ENCODE measurements at regions not wholly inside any gene's neighbourhood (a gene's known extent, or its start where the extent isn't known, plus 50 kb on each side); places are given as distances from the start of the nearest gene placed in this dataset.

DNA sequence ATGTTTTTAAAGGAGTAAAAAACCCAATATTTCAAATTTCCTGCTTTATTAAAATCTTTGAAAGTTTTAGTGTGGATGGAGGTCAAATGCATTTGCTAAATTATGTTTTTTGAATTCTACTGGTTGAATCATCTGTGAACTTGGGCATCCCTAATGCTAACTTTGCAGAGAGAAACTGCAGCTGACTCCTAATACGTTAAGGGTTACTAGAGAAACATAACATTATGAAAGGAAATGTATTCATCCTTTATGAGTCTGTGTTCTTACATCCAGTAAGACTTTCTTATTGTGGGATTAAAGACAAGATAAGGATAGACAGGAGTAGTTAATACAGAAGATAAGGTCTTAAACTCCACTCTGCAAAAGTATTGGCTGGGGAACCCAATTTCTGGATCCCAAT is 140.6 kb downstream of the FAM124B start (continued):
- TF ChIP-seq, protein P1, sequence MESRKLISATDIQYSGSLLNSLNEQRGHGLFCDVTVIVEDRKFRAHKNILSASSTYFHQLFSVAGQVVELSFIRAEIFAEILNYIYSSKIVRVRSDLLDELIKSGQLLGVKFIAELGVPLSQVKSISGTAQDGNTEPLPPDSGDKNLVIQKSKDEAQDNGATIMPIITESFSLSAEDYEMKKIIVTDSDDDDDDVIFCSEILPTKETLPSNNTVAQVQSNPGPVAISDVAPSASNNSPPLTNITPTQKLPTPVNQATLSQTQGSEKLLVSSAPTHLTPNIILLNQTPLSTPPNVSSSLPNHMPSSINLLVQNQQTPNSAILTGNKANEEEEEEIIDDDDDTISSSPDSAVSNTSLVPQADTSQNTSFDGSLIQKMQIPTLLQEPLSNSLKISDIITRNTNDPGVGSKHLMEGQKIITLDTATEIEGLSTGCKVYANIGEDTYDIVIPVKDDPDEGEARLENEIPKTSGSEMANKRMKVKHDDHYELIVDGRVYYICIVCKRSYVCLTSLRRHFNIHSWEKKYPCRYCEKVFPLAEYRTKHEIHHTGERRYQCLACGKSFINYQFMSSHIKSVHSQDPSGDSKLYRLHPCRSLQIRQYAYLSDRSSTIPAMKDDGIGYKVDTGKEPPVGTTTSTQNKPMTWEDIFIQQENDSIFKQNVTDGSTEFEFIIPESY (IDR thresholded peaks at IDR 0.05): no peak
- TF ChIP-seq NRF1 (conservative IDR thresholded peaks at IDR 0.05; ENCODE audit: low read depth, low read length) (no peak), TAF1 (IDR thresholded peaks at IDR 0.05; ENCODE audit: borderline replicate concordance, low read depth, low read length) (no peak)
- TF ChIP-seq, protein P2, sequence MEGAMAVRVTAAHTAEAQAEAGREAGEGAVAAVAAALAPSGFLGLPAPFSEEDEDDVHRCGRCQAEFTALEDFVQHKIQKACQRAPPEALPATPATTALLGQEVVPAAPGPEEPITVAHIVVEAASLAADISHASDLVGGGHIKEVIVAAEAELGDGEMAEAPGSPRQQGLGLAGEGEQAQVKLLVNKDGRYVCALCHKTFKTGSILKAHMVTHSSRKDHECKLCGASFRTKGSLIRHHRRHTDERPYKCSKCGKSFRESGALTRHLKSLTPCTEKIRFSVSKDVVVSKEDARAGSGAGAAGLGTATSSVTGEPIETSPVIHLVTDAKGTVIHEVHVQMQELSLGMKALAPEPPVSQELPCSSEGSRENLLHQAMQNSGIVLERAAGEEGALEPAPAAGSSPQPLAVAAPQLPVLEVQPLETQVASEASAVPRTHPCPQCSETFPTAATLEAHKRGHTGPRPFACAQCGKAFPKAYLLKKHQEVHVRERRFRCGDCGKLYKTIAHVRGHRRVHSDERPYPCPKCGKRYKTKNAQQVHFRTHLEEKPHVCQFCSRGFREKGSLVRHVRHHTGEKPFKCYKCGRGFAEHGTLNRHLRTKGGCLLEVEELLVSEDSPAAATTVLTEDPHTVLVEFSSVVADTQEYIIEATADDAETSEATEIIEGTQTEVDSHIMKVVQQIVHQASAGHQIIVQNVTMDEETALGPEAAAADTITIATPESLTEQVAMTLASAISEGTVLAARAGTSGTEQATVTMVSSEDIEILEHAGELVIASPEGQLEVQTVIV (IDR thresholded peaks at IDR 0.05; ENCODE audit: borderline replicate concordance, partially characterized antibody): no peak
- TF ChIP-seq, protein P3, sequence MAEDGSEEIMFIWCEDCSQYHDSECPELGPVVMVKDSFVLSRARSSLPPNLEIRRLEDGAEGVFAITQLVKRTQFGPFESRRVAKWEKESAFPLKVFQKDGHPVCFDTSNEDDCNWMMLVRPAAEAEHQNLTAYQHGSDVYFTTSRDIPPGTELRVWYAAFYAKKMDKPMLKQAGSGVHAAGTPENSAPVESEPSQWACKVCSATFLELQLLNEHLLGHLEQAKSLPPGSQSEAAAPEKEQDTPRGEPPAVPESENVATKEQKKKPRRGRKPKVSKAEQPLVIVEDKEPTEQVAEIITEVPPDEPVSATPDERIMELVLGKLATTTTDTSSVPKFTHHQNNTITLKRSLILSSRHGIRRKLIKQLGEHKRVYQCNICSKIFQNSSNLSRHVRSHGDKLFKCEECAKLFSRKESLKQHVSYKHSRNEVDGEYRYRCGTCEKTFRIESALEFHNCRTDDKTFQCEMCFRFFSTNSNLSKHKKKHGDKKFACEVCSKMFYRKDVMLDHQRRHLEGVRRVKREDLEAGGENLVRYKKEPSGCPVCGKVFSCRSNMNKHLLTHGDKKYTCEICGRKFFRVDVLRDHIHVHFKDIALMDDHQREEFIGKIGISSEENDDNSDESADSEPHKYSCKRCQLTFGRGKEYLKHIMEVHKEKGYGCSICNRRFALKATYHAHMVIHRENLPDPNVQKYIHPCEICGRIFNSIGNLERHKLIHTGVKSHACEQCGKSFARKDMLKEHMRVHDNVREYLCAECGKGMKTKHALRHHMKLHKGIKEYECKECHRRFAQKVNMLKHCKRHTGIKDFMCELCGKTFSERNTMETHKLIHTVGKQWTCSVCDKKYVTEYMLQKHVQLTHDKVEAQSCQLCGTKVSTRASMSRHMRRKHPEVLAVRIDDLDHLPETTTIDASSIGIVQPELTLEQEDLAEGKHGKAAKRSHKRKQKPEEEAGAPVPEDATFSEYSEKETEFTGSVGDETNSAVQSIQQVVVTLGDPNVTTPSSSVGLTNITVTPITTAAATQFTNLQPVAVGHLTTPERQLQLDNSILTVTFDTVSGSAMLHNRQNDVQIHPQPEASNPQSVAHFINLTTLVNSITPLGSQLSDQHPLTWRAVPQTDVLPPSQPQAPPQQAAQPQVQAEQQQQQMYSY (CRISPR knock-in tag; IDR thresholded peaks at IDR 0.05): no peak

Measured in GM12878 (cell line).